ENCODE measurements at regions not wholly inside any gene's neighbourhood (a gene's known extent, or its start where the extent isn't known, plus 50 kb on each side); places are given as distances from the start of the nearest gene placed in this dataset.
"Not testable (repeated sequence)": the region's sequence is repeated elsewhere in the genome, so short reads cannot be mapped to it uniquely, and the experiment has no call there.

- FAIRE-seq (no peak), DNase-seq (peak in 1 of 6 donors; percentile 20), ATAC-seq (no peak)
- Histone ChIP-seq H3K36me3 (no peaks in the 10 kb centered on the region), H3K27me3 (no peaks in the 10 kb centered on the region), H3K27ac (peak overlapping the region; percentile 70 to 88 (median 74)), H3K4me1 (peaks cover 0 to 20% (median 11%) of the 10 kb centered on the region in 3 donors), H3K4me3 (peak overlapping the region; percentile 53 to 92 (median 68)), H3K9me3 (no peaks in the 10 kb centered on the region)
- 54 to 56% methylated on average over 16 of the region's 16 CpGs for WGBS, 2 donors
- intact Hi-C loops (cut with DNase I) = loop anchor here in 1 of 3 donors (2.0 kb wide), 1 partner anchor 159 kb away; no protein-coding TSS in a partner anchor
- TF ChIP-seq CTCF (IDR thresholded peaks at IDR 0.05) = no peak
Measured at GRCh38 chr17:77087650-77088454, 52.9 kb upstream of the SEC14L1 start.

- no peak for FAIRE-seq
- H3K4me1 ChIP-seq = peaks cover 0 to 20% (median 11%) of the 10 kb centered on the region in 3 donors
- intact Hi-C loops (cut with DNase I) = no loop called here
Measured at GRCh38 chr17:77088455-77089123, 52.2 kb upstream of the SEC14L1 start.

GRCh38 chr17:77089124-77089490 is 51.7 kb upstream of the SEC14L1 start:
- no peak for FAIRE-seq
- peak; percentile 32 to 56 (median 40) for ATAC-seq
- H3K4me1 ChIP-seq = peaks cover 0 to 20% (median 11%) of the 10 kb centered on the region in 3 donors
- peak in 1 of 6 donors; percentile 4 for DNase-seq
- H3K27ac ChIP-seq = peak overlapping the region; percentile 70 to 88 (median 74)
- peaks cover 0 to 12% (median 8%) of the 10 kb centered on the region in 3 donors for H3K36me3 ChIP-seq
- no peaks in the 10 kb centered on the region for H3K27me3 ChIP-seq
- intact Hi-C loops (cut with DNase I) = no loop called here
- no peaks in the 10 kb centered on the region for H3K9me3 ChIP-seq
- H3K4me3 ChIP-seq = peak overlapping the region; percentile 53 to 92 (median 68)
- WGBS, 2 donors = 1 to 2% methylated on average over 6 of the region's 6 CpGs
- no peak for TF ChIP-seq CTCF (IDR thresholded peaks at IDR 0.05)

More at GRCh38 chr17:77088455-77089123, 52.2 kb upstream of the SEC14L1 start:
- H3K9me3 ChIP-seq = no peaks in the 10 kb centered on the region
- TF ChIP-seq CTCF (IDR thresholded peaks at IDR 0.05) = peak in 3 of 4 donors; percentile 16 to 54 (median 36)
- H3K4me3 ChIP-seq = peak overlapping the region; percentile 53 to 92 (median 68)
- ATAC-seq (peak; percentile 89 to 94 (median 94)), DNase-seq (peak; percentile 84 to 91 (median 86))
- H3K27ac ChIP-seq = peak overlapping the region; percentile 70 to 88 (median 74)
- peaks cover 0 to 7% (median 6%) of the 10 kb centered on the region in 3 donors for H3K36me3 ChIP-seq
- WGBS, 2 donors = 0% methylated on average over 39 to 40 of the region's 40 CpGs
- H3K27me3 ChIP-seq = no peaks in the 10 kb centered on the region

- H3K9me3 ChIP-seq; intact Hi-C loops (cut with DNase I); DNase-seq; H3K27ac ChIP-seq; ATAC-seq; FAIRE-seq; H3K27me3 ChIP-seq: not testable (repeated sequence)
- WGBS, 2 donors = 76 to 87% methylated on average over 10 of the region's 10 CpGs
- H3K4me1 ChIP-seq = peaks cover 0 to 20% (median 11%) of the 10 kb centered on the region in 3 donors
- H3K36me3 ChIP-seq = peaks cover 0 to 16% (median 14%) of the 10 kb centered on the region in 3 donors
- H3K4me3 ChIP-seq = peak overlapping the region in 2 of 4 donors; percentile 71 to 92
Measured at GRCh38 chr17:77089949-77090348, 50.8 kb upstream of the SEC14L1 start.

GRCh38 chr17:77090476-77090875 is 50.3 kb upstream of the SEC14L1 start:
- TF ChIP-seq CTCF (IDR thresholded peaks at IDR 0.05) = no peak
- Histone ChIP-seq H3K27ac (no peak overlapping the region), H3K9me3 (no peaks in the 10 kb centered on the region), H3K27me3 (no peaks in the 10 kb centered on the region), H3K4me3 (no peak overlapping the region), H3K4me1 (peaks cover 0 to 20% (median 11%) of the 10 kb centered on the region in 3 donors), H3K36me3 (peaks cover 0 to 16% (median 14%) of the 10 kb centered on the region in 3 donors)
- DNase-seq = peak in 1 of 6 donors; percentile 5
- 68 to 81% methylated on average over 5 of the region's 5 CpGs for WGBS, 2 donors
- ATAC-seq = no peak
- FAIRE-seq = no peak
- intact Hi-C loops (cut with DNase I) = no loop called here
